DOHH2 (cell line): ENCODE measurements at regions not wholly inside any gene's neighbourhood (a gene's known extent, or its start where the extent isn't known, plus 50 kb on each side); places are given as distances from the start of the nearest gene placed in this dataset.
"Not testable (repeated sequence)": the region's sequence is repeated elsewhere in the genome, so short reads cannot be mapped to it uniquely, and the experiment has no call there.

ENCODE experiments used
- H3F3A ChIP-seq: fragments of 200-600 bp; sonication (generic), shearing (Covaris generic); 2 replicates; pipeline ENCODE4 v1.6.0; 2016; ENCODE audit warnings: antibody characterized with exemption, mild to moderate bottlenecking; ENCODE audit not compliant: control insufficient read depth, insufficient read depth
- H3K27ac ChIP-seq: fragments of 200-600 bp; sonication (generic); 2 replicates; pipeline ENCODE4 v1.5.1; 2014; ENCODE audit warnings: low read depth, mild to moderate bottlenecking, low read length, moderate library complexity
- H3K27me3 ChIP-seq: fragments of 200-600 bp; sonication (generic); 2 replicates; pipeline ENCODE4 v1.6.1; 2014; ENCODE audit warnings: mild to moderate bottlenecking, low read length, mixed read lengths; ENCODE audit not compliant: control insufficient read depth
- H3K36me3 ChIP-seq: fragments of 200-600 bp; sonication (generic); 2 replicates; pipeline ENCODE4 v1.6.1; 2014; ENCODE audit warnings: mild to moderate bottlenecking, low read length, moderate library complexity, mixed read lengths; ENCODE audit not compliant: control insufficient read depth
- H3K4me1 ChIP-seq: fragments of 200-600 bp; sonication (generic); 2 replicates; pipeline ENCODE4 v1.6.1; 2014; ENCODE audit warnings: mild to moderate bottlenecking, low read length, mixed read lengths; ENCODE audit not compliant: control insufficient read depth
- H3K4me2 ChIP-seq: fragments of 200-600 bp; sonication (generic); 2 replicates; pipeline ENCODE4 v1.6.0; 2014; ENCODE audit warnings: mild to moderate bottlenecking, low read length, moderate library complexity
- H3K4me3 ChIP-seq: fragments of 200-600 bp; sonication (generic); 2 replicates; pipeline ENCODE4 v1.5.1; 2014; ENCODE audit warnings: mild to moderate bottlenecking, low read length, mixed read lengths
- H3K79me2 ChIP-seq: fragments of 200-600 bp; sonication (generic); 2 replicates; pipeline ENCODE4 v1.6.1; 2014; ENCODE audit warnings: mild to moderate bottlenecking, low read length, mixed read lengths; ENCODE audit not compliant: control insufficient read depth
- H3K9me2 ChIP-seq: fragments of 200-600 bp; sonication (generic); replicated peaks from 2 replicates; pipeline ENCODE4 v1.6.1; 2014; ENCODE audit warnings: mild to moderate bottlenecking, low read length, mixed read lengths; ENCODE audit not compliant: control insufficient read depth
- H3K9me3 ChIP-seq: fragments of 200-600 bp; sonication (generic); 2 replicates; pipeline ENCODE4 v1.6.1; 2014; ENCODE audit warnings: antibody characterized with exemption, low read length, mixed read lengths; ENCODE audit not compliant: control insufficient read depth, insufficient read depth
- H4K20me1 ChIP-seq: fragments of 200-600 bp; sonication (generic); 2 replicates; pipeline ENCODE4 v1.6.0; 2014; ENCODE audit warnings: low read depth, mild to moderate bottlenecking, antibody characterized with exemption, low read length, moderate library complexity; ENCODE audit not compliant: control insufficient read depth, insufficient read depth
- EZH2phosphoT487 ChIP-seq: fragments of 200-600 bp; sonication (generic); IDR thresholded peaks from 2 replicates; pipeline ENCODE4 v1.6.1; 2017; ENCODE audit warnings: borderline replicate concordance, mild to moderate bottlenecking, antibody characterized with exemption, low read length, moderate library complexity, mixed read lengths
- TF ChIP-seq, protein P1 (sequence below): fragments of 200-600 bp; sonication (generic); IDR thresholded peaks from one replicate; pipeline ENCODE4 v1.5.1; 2014; ENCODE audit warnings: antibody characterized with exemption, mild to moderate bottlenecking, low read depth, low read length; ENCODE audit not compliant: poor library complexity, severe bottlenecking

DNA sequence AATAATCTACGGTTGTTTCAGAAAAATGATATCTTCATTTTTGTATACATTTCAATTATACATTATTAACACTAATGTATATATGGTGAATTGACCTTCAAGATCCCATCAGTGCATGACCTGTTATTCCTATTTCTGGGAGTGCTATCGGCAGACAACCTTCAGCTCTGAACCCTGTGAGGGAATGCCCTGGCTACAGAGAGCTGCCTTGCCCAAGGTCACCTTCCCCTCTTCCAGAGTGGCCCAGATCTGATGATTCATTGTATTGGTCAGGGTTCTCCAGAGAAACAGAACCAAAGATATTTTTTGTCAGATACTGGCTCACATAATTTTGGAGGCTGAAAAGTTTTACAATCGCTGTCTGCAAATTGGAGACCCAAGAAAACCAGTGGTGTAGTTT lies 235.5 kb downstream of the ZNF92 start:
- Histone ChIP-seq H3K9me2 (no peaks in the 10 kb centered on the region), H4K20me1 (no peaks in the 10 kb centered on the region), H3K27me3 (peaks cover 15% of the 10 kb centered on the region), H3K36me3 (no peaks in the 10 kb centered on the region), H3K27ac (no peak overlapping the region), H3K4me3 (no peak overlapping the region), H3K79me2 (no peaks in the 10 kb centered on the region), H3K4me1 (no peaks in the 10 kb centered on the region), H3F3A (no peaks in the 10 kb centered on the region), H3K9me3 (no peaks in the 10 kb centered on the region), H3K4me2 (no peak overlapping the region)
- TF ChIP-seq, protein P1, sequence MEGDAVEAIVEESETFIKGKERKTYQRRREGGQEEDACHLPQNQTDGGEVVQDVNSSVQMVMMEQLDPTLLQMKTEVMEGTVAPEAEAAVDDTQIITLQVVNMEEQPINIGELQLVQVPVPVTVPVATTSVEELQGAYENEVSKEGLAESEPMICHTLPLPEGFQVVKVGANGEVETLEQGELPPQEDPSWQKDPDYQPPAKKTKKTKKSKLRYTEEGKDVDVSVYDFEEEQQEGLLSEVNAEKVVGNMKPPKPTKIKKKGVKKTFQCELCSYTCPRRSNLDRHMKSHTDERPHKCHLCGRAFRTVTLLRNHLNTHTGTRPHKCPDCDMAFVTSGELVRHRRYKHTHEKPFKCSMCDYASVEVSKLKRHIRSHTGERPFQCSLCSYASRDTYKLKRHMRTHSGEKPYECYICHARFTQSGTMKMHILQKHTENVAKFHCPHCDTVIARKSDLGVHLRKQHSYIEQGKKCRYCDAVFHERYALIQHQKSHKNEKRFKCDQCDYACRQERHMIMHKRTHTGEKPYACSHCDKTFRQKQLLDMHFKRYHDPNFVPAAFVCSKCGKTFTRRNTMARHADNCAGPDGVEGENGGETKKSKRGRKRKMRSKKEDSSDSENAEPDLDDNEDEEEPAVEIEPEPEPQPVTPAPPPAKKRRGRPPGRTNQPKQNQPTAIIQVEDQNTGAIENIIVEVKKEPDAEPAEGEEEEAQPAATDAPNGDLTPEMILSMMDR: no peak
- TF ChIP-seq EZH2phosphoT487: no peak

- H3F3A ChIP-seq, H3K4me2 ChIP-seq, H3K9me2 ChIP-seq, H3K27ac ChIP-seq, H3K9me3 ChIP-seq, H3K4me1 ChIP-seq, H3K27me3 ChIP-seq, H4K20me1 ChIP-seq, H3K36me3 ChIP-seq, H3K79me2 ChIP-seq, H3K4me3 ChIP-seq: not testable (repeated sequence)
Measured at GRCh38 chr7:65613644-65614289, 240.1 kb downstream of the ZNF92 start.

DNA sequence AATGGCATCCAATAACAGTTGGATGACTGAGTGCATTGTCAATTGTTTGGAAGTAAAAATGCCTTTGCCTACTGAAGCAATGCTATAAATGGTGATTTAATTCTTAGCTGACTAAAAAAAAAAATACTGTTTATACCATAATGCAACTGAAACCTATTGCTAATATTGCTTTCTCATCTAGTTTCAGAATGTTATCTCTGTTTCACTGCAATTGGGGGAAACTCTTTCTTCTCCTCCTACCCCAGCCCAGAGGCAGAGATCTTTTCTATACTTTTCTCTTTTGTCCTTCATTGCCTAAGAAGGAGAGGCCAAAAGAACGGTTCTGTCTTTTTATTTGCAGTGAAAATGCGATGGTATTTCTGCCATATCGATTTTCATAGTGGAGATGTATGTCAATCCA lies 242.5 kb downstream of the ZNF92 start:
- not testable (repeated sequence) for H3K4me2 ChIP-seq, H4K20me1 ChIP-seq, H3K79me2 ChIP-seq, H3K36me3 ChIP-seq, H3K9me2 ChIP-seq, H3K4me1 ChIP-seq, H3K9me3 ChIP-seq, H3K4me3 ChIP-seq, H3K27ac ChIP-seq, H3F3A ChIP-seq
- peaks cover 12% of the 10 kb centered on the region for H3K27me3 ChIP-seq

- H3F3A ChIP-seq, H3K79me2 ChIP-seq, H3K9me2 ChIP-seq, H3K4me3 ChIP-seq, H3K9me3 ChIP-seq, H3K27ac ChIP-seq, H3K4me2 ChIP-seq, H4K20me1 ChIP-seq, H3K36me3 ChIP-seq, H3K4me1 ChIP-seq: not testable (repeated sequence)
- peaks cover 30% of the 10 kb centered on the region for H3K27me3 ChIP-seq
Measured at GRCh38 chr7:65620216-65620615, 246.6 kb downstream of the ZNF92 start.

DNA sequence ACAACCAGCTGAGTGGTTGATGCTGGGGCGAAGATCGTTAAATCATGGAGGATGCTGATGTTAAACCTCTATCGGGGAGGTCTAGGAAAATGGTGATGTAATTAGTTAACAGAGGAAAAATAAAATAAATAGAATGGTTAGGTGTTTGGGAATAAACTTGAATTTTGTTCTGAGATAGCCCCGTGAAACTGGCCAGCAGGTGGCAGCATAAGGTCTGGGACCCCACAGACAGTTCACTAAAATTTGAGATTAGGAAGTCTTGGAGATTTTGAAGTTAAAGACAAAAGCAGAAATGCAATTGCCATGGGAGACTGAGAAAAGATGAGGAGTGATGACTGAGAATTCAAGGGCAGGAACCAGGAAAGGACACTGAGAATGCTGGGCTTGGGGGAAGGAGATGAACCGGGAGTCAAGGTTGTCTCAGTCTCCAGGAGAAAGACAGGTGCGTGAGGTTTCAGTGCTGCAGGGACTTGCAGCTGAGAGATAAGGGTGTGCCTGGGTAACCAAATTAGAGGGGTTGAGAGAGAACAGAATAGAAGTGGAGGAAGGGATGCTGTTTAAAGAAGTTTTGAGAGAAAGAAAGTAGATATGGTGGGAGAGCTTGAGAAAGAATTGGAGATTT lies 248.0 kb downstream of the ZNF92 start:
- H3K9me3 ChIP-seq, H3K9me2 ChIP-seq, H3K4me3 ChIP-seq, H3K36me3 ChIP-seq, H3K79me2 ChIP-seq, H4K20me1 ChIP-seq, H3K4me2 ChIP-seq, H3K4me1 ChIP-seq, H3K27ac ChIP-seq, H3F3A ChIP-seq: not testable (repeated sequence)
- peaks cover 40% of the 10 kb centered on the region for H3K27me3 ChIP-seq
- TF ChIP-seq, protein P1: peak; percentile 76

DNA sequence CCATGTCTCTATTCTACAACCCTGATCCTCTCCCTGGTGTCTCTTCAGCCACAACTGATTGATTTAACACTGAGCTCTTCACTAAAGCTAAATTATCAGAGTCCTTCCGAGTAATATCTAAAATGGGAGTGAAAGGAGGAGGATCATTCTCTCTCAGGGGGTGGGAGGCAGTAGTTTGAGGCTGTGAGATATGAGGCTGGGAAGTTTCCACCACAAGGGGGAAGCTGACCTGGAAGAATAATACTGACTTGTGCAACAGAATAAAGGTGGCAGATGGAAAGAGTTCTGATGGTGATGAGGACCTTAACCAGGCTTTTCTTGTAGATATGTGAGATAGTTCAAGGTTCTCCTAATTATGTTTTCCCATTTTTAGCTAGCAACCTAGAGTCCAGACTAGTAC lies 241.6 kb upstream of the VKORC1L1 start:
- not testable (repeated sequence) for H3K36me3 ChIP-seq, H4K20me1 ChIP-seq, H3K4me2 ChIP-seq, H3F3A ChIP-seq, H3K4me1 ChIP-seq, H3K9me3 ChIP-seq, H3K27ac ChIP-seq, H3K9me2 ChIP-seq, H3K4me3 ChIP-seq, H3K79me2 ChIP-seq
- peaks cover 14% of the 10 kb centered on the region for H3K27me3 ChIP-seq
